Skeletal muscle tissue (tissue), 3 donors: ENCODE measurements at regions not wholly inside any gene's neighbourhood (a gene's known extent, or its start where the extent isn't known, plus 50 kb on each side); places are given as distances from the start of the nearest gene placed in this dataset.

ENCODE experiments used
- H3K27ac ChIP-seq: one replicate; pipeline ENCODE4 v1.7.0; 2013; ENCODE audit warnings: mild to moderate bottlenecking, low read depth, low read length, inconsistent platforms
- H3K27me3 ChIP-seq, 3 donors: one replicate each; pipeline ENCODE4 v1.7.0; 2013; ENCODE audit warnings: low read length in 3 of 3; ENCODE audit not compliant: control insufficient read depth in 3 of 3, insufficient read depth in 3 of 3
- H3K36me3 ChIP-seq, 3 donors: one replicate each; pipeline ENCODE4 v1.7.0; 2013; ENCODE audit warnings: low read length in 3 of 3; ENCODE audit not compliant: control insufficient read depth in 3 of 3, insufficient read depth in 3 of 3
- H3K4me1 ChIP-seq, 3 donors: one replicate each; pipeline ENCODE4 v1.7.0; 2013; ENCODE audit warnings: low read length in 3 of 3, mild to moderate bottlenecking in 3 of 3; ENCODE audit not compliant: control insufficient read depth in 3 of 3, insufficient read depth in 3 of 3
- H3K4me3 ChIP-seq, 3 donors: one replicate each; pipeline ENCODE4 v1.7.0; 2013; ENCODE audit warnings: low read length in 3 of 3
- H3K9ac ChIP-seq, 3 donors: one replicate each; pipeline ENCODE4 v1.7.0; 2013; ENCODE audit warnings: low read length in 3 of 3, mild to moderate bottlenecking in 3 of 3, moderate library complexity in 2 of 3, low read depth in 1 of 3
- H3K9me3 ChIP-seq, 3 donors: one replicate each; pipeline ENCODE4 v1.7.0; 2013; ENCODE audit warnings: low read length in 3 of 3; ENCODE audit not compliant: control insufficient read depth in 3 of 3
- donor health status: Osteomylitis.

DNA sequence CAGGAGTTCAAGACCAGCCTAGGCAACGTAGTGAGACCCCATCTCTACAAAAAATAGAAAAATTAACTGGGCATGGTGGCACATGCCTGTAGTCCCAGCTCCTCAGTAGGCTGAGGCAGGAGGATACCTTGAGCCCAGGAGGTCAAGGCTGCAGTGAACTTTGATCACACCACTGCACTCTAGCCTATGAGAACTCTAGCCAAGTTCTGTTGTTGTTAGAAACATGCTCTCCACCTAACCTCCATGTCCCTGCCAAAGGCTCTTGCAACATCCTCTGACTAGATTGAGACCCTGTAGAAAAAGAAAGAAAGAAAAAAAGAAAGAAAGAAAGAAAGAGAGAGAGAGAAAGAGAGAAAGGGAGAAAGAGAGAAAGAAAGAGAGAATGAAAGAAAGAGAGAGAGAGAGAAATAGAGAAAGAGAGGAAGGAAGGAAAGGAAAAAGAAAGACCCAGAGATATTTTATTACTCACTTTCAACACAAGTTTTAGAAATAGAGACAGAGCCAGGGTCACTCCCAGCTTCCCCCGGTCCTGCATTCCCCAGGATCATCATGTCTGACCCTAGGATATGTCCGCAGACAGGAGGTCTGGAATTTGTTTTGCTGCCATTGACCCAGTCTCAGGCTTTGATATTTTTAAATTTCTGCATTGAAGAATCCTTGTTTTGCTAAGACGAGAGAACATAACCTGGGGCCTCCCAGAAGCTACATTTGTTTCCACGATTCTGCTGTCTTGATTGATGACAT lies 376.5 kb upstream of the CDH5 start:
- peaks cover 0 to 5% (median 0%) of the 10 kb centered on the region in 3 donors for H3K4me1 ChIP-seq
- no peaks in the 10 kb centered on the region for H3K36me3 ChIP-seq
- no peak overlapping the region for H3K4me3 ChIP-seq
- no peak overlapping the region for H3K9ac ChIP-seq
- no peak overlapping the region for H3K27ac ChIP-seq
- no peaks in the 10 kb centered on the region for H3K9me3 ChIP-seq
- H3K27me3 ChIP-seq, result peaks cover 0 to 4% (median 0%) of the 10 kb centered on the region in 3 donors

DNA sequence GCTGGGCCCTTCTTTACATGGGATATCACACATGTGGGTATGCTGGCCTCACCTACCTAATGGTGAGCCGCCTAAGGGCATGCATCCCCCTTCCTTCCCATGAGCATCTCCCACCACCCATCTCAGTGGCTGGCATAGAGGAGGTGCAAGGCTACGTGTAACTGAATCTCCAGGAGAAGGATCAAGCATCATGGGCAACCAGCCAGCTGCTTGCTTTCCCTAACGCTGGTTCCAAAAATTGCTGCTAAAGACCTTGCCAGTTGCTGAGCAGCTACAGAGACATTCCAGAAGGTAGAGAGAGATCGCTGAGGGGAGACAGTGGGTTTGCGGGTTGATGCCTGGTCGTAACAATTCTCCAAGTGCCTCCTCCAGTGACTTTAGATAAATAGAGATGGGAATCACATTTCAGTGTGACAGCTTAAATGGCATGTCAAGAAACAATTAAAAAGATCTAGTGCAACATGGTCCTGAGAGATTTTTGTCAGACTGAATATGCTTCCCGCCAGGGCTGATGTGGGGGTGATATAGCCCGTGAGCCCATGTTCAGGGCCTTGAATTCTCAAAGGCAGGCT lies 378.4 kb upstream of the CDH5 start:
- H3K4me3 ChIP-seq, result no peak overlapping the region
- H3K27ac ChIP-seq, result no peak overlapping the region
- H3K9me3 ChIP-seq, result no peaks in the 10 kb centered on the region
- H3K9ac ChIP-seq, result no peak overlapping the region
- peaks cover 0 to 4% (median 0%) of the 10 kb centered on the region in 3 donors for H3K27me3 ChIP-seq
- no peaks in the 10 kb centered on the region for H3K36me3 ChIP-seq
- peaks cover 0 to 5% (median 0%) of the 10 kb centered on the region in 3 donors for H3K4me1 ChIP-seq

DNA sequence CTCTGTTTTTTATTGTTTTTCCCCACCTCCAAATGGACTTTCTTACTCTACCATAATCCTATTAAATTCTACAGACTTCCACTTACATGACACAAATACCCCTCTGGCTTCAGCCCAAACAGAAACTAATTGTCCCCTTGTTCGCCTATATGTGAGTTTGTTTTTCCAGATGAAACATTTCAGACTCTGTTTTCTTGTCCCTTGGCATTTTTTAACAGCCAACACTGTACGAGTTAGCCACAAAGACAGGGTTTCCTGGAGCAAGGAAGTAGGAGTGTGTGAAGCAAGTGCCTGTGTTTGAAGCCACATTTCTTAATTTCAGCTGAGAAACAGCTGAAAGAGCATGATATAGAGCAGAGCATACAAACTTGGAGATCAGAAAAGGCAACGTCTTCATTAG lies 382.2 kb upstream of the CDH5 start:
- no peaks in the 10 kb centered on the region for H3K27me3 ChIP-seq
- no peaks in the 10 kb centered on the region for H3K36me3 ChIP-seq
- no peak overlapping the region for H3K27ac ChIP-seq
- H3K4me1 ChIP-seq, result peaks cover 0 to 5% (median 0%) of the 10 kb centered on the region in 3 donors
- no peaks in the 10 kb centered on the region for H3K9me3 ChIP-seq
- no peak overlapping the region for H3K9ac ChIP-seq
- H3K4me3 ChIP-seq, result no peak overlapping the region

DNA sequence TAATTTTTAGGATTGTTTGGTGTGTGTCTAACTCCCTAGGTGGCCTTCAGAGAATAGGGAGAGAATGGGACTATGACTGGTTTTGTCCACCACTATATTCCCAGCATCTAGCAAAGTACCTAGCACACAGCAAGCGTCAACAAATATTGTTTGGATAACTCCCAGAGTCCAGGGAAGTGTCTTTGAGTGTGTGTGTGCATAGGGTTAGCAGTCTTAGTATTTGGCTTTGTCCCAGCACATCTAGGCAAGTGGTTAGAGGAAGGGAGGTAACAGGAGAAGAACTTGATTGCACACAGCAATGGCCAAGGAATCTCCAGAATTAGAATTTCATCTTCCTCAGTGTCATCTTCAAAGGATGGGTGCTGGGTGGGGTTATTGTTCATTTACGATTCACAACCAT lies 385.4 kb upstream of the CDH5 start:
- no peak overlapping the region for H3K9ac ChIP-seq
- no peaks in the 10 kb centered on the region for H3K4me1 ChIP-seq

DNA sequence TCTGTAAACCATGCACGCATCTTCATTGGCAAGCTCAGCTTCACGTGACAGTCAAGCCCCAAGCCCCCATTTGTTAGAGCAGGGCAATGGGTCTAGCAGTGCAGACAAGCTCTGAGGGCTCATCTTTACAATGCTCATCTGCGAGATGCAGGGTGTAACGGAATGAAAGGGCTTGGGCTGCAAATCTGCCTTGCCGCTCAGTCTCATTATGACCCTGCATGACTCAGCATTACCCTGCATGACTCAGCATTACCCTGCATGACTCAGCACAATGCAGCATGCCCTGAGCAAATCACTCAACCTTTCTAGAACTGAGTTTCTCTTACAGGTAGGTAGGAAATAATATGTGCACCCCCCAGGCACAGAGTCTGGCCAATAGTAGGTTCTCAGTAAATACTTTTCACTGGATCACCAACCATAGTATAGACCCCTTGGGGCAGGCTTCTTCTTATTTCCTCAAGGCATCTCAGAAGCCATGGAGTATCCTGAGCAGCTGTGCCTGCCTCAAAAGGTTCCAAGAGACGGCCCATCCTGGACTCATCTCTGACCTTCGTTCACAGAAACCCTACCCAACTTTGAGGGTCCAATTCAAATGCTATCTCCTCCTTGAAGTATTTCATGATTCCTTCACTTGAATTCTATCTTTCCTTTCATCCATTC lies 391.3 kb upstream of the CDH5 start:
- Histone ChIP-seq H3K27me3 (no peaks in the 10 kb centered on the region), H3K9me3 (no peaks in the 10 kb centered on the region), H3K9ac (no peak overlapping the region), H3K4me1 (no peaks in the 10 kb centered on the region), H3K27ac (no peak overlapping the region), H3K4me3 (no peak overlapping the region), H3K36me3 (no peaks in the 10 kb centered on the region)

More for the DNA sequence above, 385.4 kb upstream of the CDH5 start:
- Histone ChIP-seq H3K27ac (no peak overlapping the region), H3K4me3 (no peak overlapping the region), H3K9me3 (no peaks in the 10 kb centered on the region), H3K36me3 (no peaks in the 10 kb centered on the region), H3K27me3 (no peaks in the 10 kb centered on the region)

DNA sequence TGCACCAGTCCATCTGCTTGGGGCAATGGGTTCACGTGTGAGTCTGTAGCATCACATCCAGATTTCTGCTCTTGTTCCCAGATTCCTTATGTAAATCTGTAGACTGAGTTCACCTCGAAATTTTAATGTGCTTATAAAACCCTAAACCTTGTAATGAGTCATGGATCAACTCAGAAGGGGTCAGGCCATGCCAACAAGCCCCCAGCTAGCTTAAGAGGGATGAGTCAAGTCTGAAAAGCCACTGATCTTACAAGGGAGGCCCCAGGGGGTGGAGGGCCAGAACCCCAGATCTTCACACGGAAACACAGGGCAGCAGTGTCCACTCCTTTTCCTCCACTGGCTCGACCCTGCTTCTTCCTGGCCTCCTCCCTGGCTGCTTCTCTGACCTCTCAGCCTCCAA lies 399.1 kb upstream of the CDH5 start:
- no peak overlapping the region for H3K9ac ChIP-seq
- H3K27me3 ChIP-seq, result no peaks in the 10 kb centered on the region
- H3K36me3 ChIP-seq, result no peaks in the 10 kb centered on the region
- no peaks in the 10 kb centered on the region for H3K4me1 ChIP-seq
- H3K9me3 ChIP-seq, result no peaks in the 10 kb centered on the region
- H3K4me3 ChIP-seq, result no peak overlapping the region
- H3K27ac ChIP-seq, result no peak overlapping the region

DNA sequence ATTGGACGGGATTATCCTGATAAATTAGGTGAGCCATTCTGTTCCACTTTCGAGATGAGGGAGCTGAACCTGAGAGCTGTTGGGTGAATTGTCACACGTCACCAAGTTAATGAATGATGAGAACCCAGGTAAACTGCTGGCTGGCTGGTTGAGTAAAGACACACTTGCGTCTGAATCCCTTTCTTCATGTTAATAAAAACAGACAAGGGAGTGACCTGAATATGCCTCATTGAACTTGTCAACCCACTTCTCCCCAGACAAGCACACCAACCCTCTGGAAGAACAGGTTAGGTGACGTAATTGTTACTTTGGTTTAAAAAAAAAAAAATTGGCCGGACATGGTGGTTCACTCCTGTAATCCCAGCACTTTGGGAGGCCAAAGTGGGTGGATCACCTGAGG lies 400.9 kb upstream of the CDH5 start:
- no peaks in the 10 kb centered on the region for H3K36me3 ChIP-seq
- no peaks in the 10 kb centered on the region for H3K4me1 ChIP-seq
- no peak overlapping the region for H3K4me3 ChIP-seq
- no peaks in the 10 kb centered on the region for H3K9me3 ChIP-seq
- H3K27ac ChIP-seq, result no peak overlapping the region
- H3K27me3 ChIP-seq, result no peaks in the 10 kb centered on the region
- H3K9ac ChIP-seq, result no peak overlapping the region

DNA sequence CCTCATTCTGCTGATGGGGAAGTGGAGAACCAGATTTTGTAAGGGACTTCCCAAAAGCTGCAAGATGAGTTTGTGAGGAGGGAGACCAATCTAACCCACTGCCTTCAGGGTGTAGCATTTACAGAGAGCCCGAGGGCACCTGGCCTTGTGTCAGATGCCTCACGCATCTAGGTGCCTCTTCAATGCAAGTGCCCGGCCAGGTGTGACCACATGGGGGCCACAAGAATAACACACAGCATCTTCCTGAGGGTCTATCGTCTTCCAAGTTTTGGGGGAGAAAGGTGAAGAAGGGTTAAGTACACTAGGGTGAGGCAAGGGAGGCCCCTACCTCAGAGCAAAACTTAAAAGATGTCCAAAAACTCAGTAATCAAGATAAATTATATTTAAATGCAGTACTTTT lies 401.7 kb upstream of the CDH5 start:
- Histone ChIP-seq H3K9ac (no peak overlapping the region), H3K27me3 (no peaks in the 10 kb centered on the region), H3K4me3 (no peak overlapping the region), H3K9me3 (no peaks in the 10 kb centered on the region), H3K4me1 (no peaks in the 10 kb centered on the region), H3K27ac (no peak overlapping the region), H3K36me3 (no peaks in the 10 kb centered on the region)

DNA sequence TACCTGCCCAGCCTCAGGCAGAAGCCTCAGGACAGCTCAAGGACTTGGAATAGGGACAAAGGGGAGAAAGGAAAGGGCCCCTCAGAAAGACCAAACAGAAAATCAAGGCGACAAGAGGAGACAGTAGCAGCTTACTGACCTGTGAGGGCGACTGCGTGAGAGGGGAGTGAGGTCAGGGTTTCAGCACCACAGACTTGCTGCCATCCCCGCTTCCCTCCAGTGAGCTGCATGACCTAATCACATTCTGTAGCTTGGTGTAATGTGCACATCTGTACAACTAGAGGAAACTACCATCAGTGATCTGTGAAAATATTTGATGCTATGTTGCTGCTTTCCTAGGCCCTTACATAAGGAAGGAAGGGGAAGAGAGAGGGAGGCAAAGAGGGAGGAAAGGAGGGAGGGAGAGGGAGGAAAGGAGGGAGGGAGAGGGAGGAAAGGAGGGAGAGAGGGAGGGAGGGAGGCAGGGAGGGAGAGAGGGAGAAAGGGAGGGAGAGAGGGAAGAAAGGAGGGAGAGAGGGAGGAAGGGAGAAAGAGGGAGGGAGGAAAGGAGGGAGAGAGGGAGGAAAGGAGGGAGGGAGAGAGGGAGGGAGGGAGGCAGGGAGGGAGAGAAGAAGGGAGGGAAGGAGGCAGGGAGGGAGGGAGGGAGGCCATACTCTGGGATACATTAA lies 404.9 kb upstream of the CDH5 start:
- no peak overlapping the region for H3K4me3 ChIP-seq
- no peak overlapping the region for H3K9ac ChIP-seq

DNA sequence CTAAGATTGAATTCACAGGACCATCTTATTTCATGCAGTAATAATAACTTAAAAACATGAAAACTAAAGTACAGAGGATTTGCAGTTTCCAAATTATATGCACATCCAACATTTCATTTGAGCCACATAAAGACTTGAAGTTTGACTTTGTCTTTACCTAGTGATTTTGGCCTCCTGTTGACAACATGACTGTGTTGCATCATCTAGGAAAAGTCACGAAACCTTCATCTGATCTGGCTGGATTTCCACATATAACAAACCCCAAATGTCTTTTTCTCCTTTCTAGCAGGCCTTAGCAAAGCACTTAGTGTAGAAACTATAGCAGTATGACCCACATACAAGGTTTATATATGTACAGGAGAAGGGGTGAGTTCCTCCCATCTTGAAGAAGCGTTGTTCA lies 406.5 kb upstream of the CDH5 start:
- Histone ChIP-seq H3K27ac (no peak overlapping the region), H3K4me3 (no peak overlapping the region), H3K9ac (no peak overlapping the region), H3K27me3 (no peaks in the 10 kb centered on the region), H3K36me3 (no peaks in the 10 kb centered on the region), H3K4me1 (no peaks in the 10 kb centered on the region), H3K9me3 (no peaks in the 10 kb centered on the region)

More for the DNA sequence above, 404.9 kb upstream of the CDH5 start:
- no peaks in the 10 kb centered on the region for H3K4me1 ChIP-seq
- H3K9me3 ChIP-seq, result no peaks in the 10 kb centered on the region
- no peak overlapping the region for H3K27ac ChIP-seq
- no peaks in the 10 kb centered on the region for H3K36me3 ChIP-seq
- no peaks in the 10 kb centered on the region for H3K27me3 ChIP-seq
